CD4-positive, alpha-beta T cell treated with Interleukin-12 subunit alpha and Interleukin-12 subunit beta, for 1 hour (primary cell): ENCODE measurements at regions not wholly inside any gene's neighbourhood (a gene's known extent, or its start where the extent isn't known, plus 50 kb on each side); places are given as distances from the start of the nearest gene placed in this dataset.
"Not testable (repeated sequence)": the region's sequence is repeated elsewhere in the genome, so short reads cannot be mapped to it uniquely, and the experiment has no call there.

Source experiments
- DNase-seq: peaks from one replicate; pipeline ENCODE4 v3.0.0-alpha.2; 2020

GRCh38 chr12:102653406-102653805 lies 173.0 kb upstream of the IGF1 start:
- no peak for DNase-seq

GRCh38 chr12:102652645-102653313 lies 172.4 kb upstream of the IGF1 start:
- no peak for DNase-seq

GRCh38 chr12:102645968-102646367 lies 165.6 kb upstream of the IGF1 start:
- DNase-seq, result no peak

GRCh38 chr12:102643879-102644575 lies 163.7 kb upstream of the IGF1 start:
- no peak for DNase-seq

- DNase-seq, result no peak
Observed at GRCh38 chr12:102642199-102642598, 161.8 kb upstream of the IGF1 start.

- DNase-seq, result not testable (repeated sequence)
Observed at GRCh38 chr12:102640658-102641057, 160.3 kb upstream of the IGF1 start.

- DNase-seq, result no peak
Observed at GRCh38 chr12:102638777-102639176, 158.4 kb upstream of the IGF1 start.

- no peak for DNase-seq
Observed at GRCh38 chr12:102633981-102634605, 153.7 kb upstream of the IGF1 start.

GRCh38 chr12:102631274-102631673 lies 150.9 kb upstream of the IGF1 start:
- DNase-seq, result no peak

GRCh38 chr12:102629262-102629888 lies 149.0 kb upstream of the IGF1 start:
- DNase-seq, result no peak

GRCh38 chr12:102625819-102626218 lies 145.5 kb upstream of the IGF1 start:
- DNase-seq, result no peak

- no peak for DNase-seq
Observed at GRCh38 chr12:102622618-102623017, 142.3 kb upstream of the IGF1 start.

GRCh38 chr12:102618197-102618877 lies 138.0 kb upstream of the IGF1 start:
- no peak for DNase-seq

- DNase-seq, result no peak
Observed at GRCh38 chr12:102616692-102617091, 136.3 kb upstream of the IGF1 start.

GRCh38 chr12:102611995-102612394 lies 131.6 kb upstream of the IGF1 start:
- no peak for DNase-seq

- DNase-seq, result no peak
Observed at GRCh38 chr12:102609996-102610395, 129.6 kb upstream of the IGF1 start.

- no peak for DNase-seq
Observed at GRCh38 chr12:102603021-102603420, 122.7 kb upstream of the IGF1 start.

- DNase-seq, result no peak
Observed at GRCh38 chr12:102602521-102602920, 122.2 kb upstream of the IGF1 start.

- no peak for DNase-seq
Observed at GRCh38 chr12:102601621-102602020, 121.3 kb upstream of the IGF1 start.

GRCh38 chr12:102596687-102597086 lies 116.3 kb upstream of the IGF1 start:
- no peak for DNase-seq

GRCh38 chr12:102596031-102596430 lies 115.7 kb upstream of the IGF1 start:
- no peak for DNase-seq

- DNase-seq, result no peak
Observed at GRCh38 chr12:102595315-102595714, 115.0 kb upstream of the IGF1 start.

- no peak for DNase-seq
Observed at GRCh38 chr12:102593134-102593533, 112.8 kb upstream of the IGF1 start.
